ENCODE measurements at regions not wholly inside any gene's neighbourhood (a gene's known extent, or its start where the extent isn't known, plus 50 kb on each side); places are given as distances from the start of the nearest gene placed in this dataset.

DNA sequence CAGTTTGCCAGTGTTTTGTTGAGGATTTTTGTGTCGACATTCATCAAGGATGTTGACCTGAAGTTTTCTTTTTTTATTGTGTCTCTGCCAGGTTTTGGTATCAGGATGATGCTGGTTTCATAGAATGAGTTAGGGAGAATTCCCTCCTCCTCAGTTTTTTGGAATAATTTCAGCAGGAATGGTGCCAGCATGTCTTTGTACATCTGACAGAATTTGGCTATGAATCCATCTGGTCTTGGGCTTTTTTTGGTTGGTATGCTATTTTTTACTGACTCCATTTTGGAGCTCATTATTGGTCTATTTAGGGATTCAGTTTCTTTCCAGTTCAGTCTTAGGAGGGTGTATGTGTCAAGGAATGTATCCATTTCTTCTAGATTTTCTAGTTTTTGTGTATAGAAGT, 320.0 kb upstream of the PPP2R3A start:
- ChIA-PET POLR2A (ENCODE audit: unreplicated experiment) (no interaction called here), CTCF (no interaction called here)
- Histone ChIP-seq H3K9me3 (ENCODE audit: control insufficient read depth, insufficient read depth, low read length) (peaks cover 8% of the 10 kb centered on the region; the same call in 1 of the 2 replicates), H3K27me3 (ENCODE audit: control insufficient read depth, insufficient read depth, low read length) (no peaks in the 10 kb centered on the region), H3K23ac (ENCODE audit: low read depth, low read length) (no peak overlapping the region), H3K56ac (ENCODE audit: extremely low read depth, insufficient read depth, low read length) (no peak overlapping the region), H4K8ac (ENCODE audit: low read depth in 2 of 2, low read length in 2 of 2) (no peak overlapping the region), H4K91ac (ENCODE audit: insufficient read depth, low read depth, low read length) (no peak overlapping the region), H3K4me1 (ENCODE audit: control insufficient read depth, insufficient read depth, low read length) (no peaks in the 10 kb centered on the region), H3K79me1 (ENCODE audit: low read depth in 1 of 2, low read length in 2 of 2) (no peaks in the 10 kb centered on the region), H3K9ac (ENCODE audit: low read depth, low read length) (no peak overlapping the region), H4K5ac (ENCODE audit: low read depth, low read length) (no peak overlapping the region), H2AK5ac (ENCODE audit: low read depth, low read length) (no peak overlapping the region), H3K4me2 (ENCODE audit: low read depth, low read length) (no peak overlapping the region), H3K27ac (ENCODE audit: insufficient read depth, low read length) (no peak overlapping the region), H3K9me1 (ENCODE audit: insufficient read depth, low read length) (no peaks in the 10 kb centered on the region), H3K14ac (replicated peaks; ENCODE audit: low read depth, low read length) (no peak overlapping the region), H2BK15ac (ENCODE audit: low read depth, low read length) (no peak overlapping the region), H4K20me1 (ENCODE audit: insufficient read depth, low read length) (no peaks in the 10 kb centered on the region), H3K4ac (ENCODE audit: low read depth, low read length) (no peak overlapping the region), H2BK5ac (ENCODE audit: low read depth, low read length, poor library complexity, severe bottlenecking) (no peak overlapping the region), H3K36me3 (ENCODE audit: control insufficient read depth, insufficient read depth, low read length) (no peaks in the 10 kb centered on the region), H2AFZ (replicated peaks; ENCODE audit: low read length, poor library complexity) (no peak overlapping the region), H2AK9ac (replicated peaks; ENCODE audit: low read depth, low read length, poor library complexity) (no peak overlapping the region), H3K4me3 (ENCODE audit: insufficient read depth, low read depth, low read length) (no peak overlapping the region), H2BK120ac (ENCODE audit: low read depth, low read length) (no peak overlapping the region), H3K18ac (ENCODE audit: low read depth, low read length) (no peak overlapping the region), H2BK20ac (ENCODE audit: low read depth, low read length) (no peak overlapping the region)
- no CpG with 5 or more reads among the region's 1 CpG for WGBS, 2 experiments (ENCODE audit: extremely low coverage in 2 of 2, insufficient read length in 1 of 2)
- intact Hi-C loops (cut with micrococcal nuclease) (no loop called here), in situ Hi-C loops (cut with MboI; ENCODE audit: low sequenced_read_pairs) (no loop called here), dilution Hi-C loops (cut with HindIII; ENCODE audit: low sequenced_read_pairs, unreplicated experiment) (no loop called here)
- BruUV-seq (replicated peaks), result no TSS peak
- TF ChIP-seq, protein P1, sequence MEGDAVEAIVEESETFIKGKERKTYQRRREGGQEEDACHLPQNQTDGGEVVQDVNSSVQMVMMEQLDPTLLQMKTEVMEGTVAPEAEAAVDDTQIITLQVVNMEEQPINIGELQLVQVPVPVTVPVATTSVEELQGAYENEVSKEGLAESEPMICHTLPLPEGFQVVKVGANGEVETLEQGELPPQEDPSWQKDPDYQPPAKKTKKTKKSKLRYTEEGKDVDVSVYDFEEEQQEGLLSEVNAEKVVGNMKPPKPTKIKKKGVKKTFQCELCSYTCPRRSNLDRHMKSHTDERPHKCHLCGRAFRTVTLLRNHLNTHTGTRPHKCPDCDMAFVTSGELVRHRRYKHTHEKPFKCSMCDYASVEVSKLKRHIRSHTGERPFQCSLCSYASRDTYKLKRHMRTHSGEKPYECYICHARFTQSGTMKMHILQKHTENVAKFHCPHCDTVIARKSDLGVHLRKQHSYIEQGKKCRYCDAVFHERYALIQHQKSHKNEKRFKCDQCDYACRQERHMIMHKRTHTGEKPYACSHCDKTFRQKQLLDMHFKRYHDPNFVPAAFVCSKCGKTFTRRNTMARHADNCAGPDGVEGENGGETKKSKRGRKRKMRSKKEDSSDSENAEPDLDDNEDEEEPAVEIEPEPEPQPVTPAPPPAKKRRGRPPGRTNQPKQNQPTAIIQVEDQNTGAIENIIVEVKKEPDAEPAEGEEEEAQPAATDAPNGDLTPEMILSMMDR (conservative IDR thresholded peaks at IDR 0.05; ENCODE audit: low read depth, low read length), result no peak
- TF ChIP-seq SMC3 (IDR thresholded peaks at IDR 0.05; ENCODE audit: low read depth, low read length) (no peak), MAZ (IDR thresholded peaks at IDR 0.05; ENCODE audit: borderline replicate concordance, low read depth, low read length) (no peak), MAFK (IDR thresholded peaks at IDR 0.05; ENCODE audit: low read depth, low read length) (no peak), NFE2L2 (IDR thresholded peaks at IDR 0.05; ENCODE audit: low read depth, low read length) (no peak), BHLHE40 (IDR thresholded peaks at IDR 0.05; ENCODE audit: low read depth, low read length) (no peak), CHD1 (IDR thresholded peaks at IDR 0.05; ENCODE audit: low read depth, low read length) (no peak), RFX5 (IDR thresholded peaks at IDR 0.05; ENCODE audit: low read depth, low read length) (no peak), RCOR1 (IDR thresholded peaks at IDR 0.05; ENCODE audit: insufficient replicate concordance, low read length) (no peak), POLR2A (IDR thresholded peaks at IDR 0.05; ENCODE audit: low read depth, low read length) (no peak), FOS (IDR thresholded peaks at IDR 0.05; ENCODE audit: low read depth, low read length) (no peak), RAD21 (IDR thresholded peaks at IDR 0.05; ENCODE audit: low read length) (no peak), MXI1 (IDR thresholded peaks at IDR 0.05; ENCODE audit: borderline replicate concordance, low read depth, low read length) (no peak), CEBPB (IDR thresholded peaks at IDR 0.05; ENCODE audit: low read depth, low read length) (no peak)
- TF ChIP-seq, protein P2, sequence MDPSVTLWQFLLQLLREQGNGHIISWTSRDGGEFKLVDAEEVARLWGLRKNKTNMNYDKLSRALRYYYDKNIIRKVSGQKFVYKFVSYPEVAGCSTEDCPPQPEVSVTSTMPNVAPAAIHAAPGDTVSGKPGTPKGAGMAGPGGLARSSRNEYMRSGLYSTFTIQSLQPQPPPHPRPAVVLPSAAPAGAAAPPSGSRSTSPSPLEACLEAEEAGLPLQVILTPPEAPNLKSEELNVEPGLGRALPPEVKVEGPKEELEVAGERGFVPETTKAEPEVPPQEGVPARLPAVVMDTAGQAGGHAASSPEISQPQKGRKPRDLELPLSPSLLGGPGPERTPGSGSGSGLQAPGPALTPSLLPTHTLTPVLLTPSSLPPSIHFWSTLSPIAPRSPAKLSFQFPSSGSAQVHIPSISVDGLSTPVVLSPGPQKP (IDR thresholded peaks at IDR 0.05; ENCODE audit: borderline replicate concordance, low read depth, low read length), result no peak
- TF ChIP-seq, protein P3, sequence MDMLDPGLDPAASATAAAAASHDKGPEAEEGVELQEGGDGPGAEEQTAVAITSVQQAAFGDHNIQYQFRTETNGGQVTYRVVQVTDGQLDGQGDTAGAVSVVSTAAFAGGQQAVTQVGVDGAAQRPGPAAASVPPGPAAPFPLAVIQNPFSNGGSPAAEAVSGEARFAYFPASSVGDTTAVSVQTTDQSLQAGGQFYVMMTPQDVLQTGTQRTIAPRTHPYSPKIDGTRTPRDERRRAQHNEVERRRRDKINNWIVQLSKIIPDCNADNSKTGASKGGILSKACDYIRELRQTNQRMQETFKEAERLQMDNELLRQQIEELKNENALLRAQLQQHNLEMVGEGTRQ (IDR thresholded peaks at IDR 0.05; ENCODE audit: low read depth, low read length), result no peak
- no peak for DNase-seq
- no peak for ATAC-seq (ENCODE audit: low read depth)
